ENCODE measurements at regions not wholly inside any gene's neighbourhood (a gene's known extent, or its start where the extent isn't known, plus 50 kb on each side); places are given as distances from the start of the nearest gene placed in this dataset.

DNA sequence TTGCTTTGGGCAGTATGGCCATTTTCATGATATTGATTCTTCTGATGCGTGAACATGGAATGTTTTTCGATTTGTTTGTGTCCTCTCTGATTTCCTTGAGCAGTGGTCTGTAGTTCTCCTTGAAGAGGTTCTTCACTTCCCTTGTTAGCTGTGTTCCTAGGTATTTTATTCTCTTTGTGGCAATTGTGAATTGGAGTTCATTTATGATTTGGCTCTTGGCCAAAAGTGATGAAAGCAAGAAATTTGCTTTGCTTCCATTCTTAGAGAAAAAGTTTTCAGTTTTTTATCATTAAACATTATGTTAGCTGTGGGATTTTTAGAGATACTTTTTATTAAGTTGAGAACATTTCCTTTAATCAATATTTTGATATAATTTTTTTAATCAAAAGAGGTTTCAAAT lies 203.5 kb downstream of the TAF11L14 start:
- no peak overlapping the region for H3K4me3 ChIP-seq
- H3K9me3 ChIP-seq (replicated peaks; ENCODE audit: control insufficient read depth, insufficient read depth, low read depth, low read length) = no peaks in the 10 kb centered on the region
- ChIA-PET POLR2A (no interaction called here), CTCF (ENCODE audit: low intra/inter-chr PET ratio) (no interaction called here)
- no peak overlapping the region for H3K9ac ChIP-seq (ENCODE audit: insufficient read depth in 1 of 2, low read depth in 2 of 2, low read length in 2 of 2)
- intact Hi-C loops (cut with micrococcal nuclease) = no loop called here
- H3K27ac ChIP-seq (ENCODE audit: extremely low read depth, low read depth, low read length) = no peak overlapping the region
- no peaks in the 10 kb centered on the region for H4K20me1 ChIP-seq (replicated peaks; ENCODE audit: control insufficient read depth, insufficient read depth, low read length)
- 3% methylated on average over 2 of the region's 2 CpGs for WGBS (ENCODE audit: insufficient coverage, low coverage, missing lambda C conversion rate)
- H2AFZ ChIP-seq (ENCODE audit: low read depth, low read length) = no peak overlapping the region
- no peaks in the 10 kb centered on the region for H3K79me2 ChIP-seq (ENCODE audit: control insufficient read depth, insufficient read depth, low read length)
- BruUV-seq (replicated peaks) = no TSS peak
- no peaks in the 10 kb centered on the region for H3K9me1 ChIP-seq (ENCODE audit: control insufficient read depth, insufficient read depth, low read length)
- DNase-seq (ENCODE audit: extremely low read depth in 1 of 4, low spot score in 3 of 4) = no peak
- H3K4me2 ChIP-seq (ENCODE audit: insufficient read depth, low read length) = no peak overlapping the region
- no peak for FAIRE-seq
- TF ChIP-seq NFIX (CRISPR knock-in tag; IDR thresholded peaks at IDR 0.05; ENCODE audit: low read depth) (peak; percentile 59), NFIC (IDR thresholded peaks at IDR 0.05) (peak; percentile 76), RBM14 (IDR thresholded peaks at IDR 0.05; ENCODE audit: borderline replicate concordance, insufficient read depth, low read depth, low read length) (no peak)
- in situ Hi-C loops (cut with MboI) = no loop called here
- H3K4me1 ChIP-seq (replicated peaks in 1 of 2; ENCODE audit: control insufficient read depth in 2 of 2, insufficient read depth in 2 of 2, low read length in 2 of 2) = no peaks in the 10 kb centered on the region
- H3K36me3 ChIP-seq (ENCODE audit: control insufficient read depth, insufficient read depth, low read length) = no peaks in the 10 kb centered on the region
- no peak for ATAC-seq
- no peaks in the 10 kb centered on the region for H3K27me3 ChIP-seq (ENCODE audit: control insufficient read depth in 2 of 2, insufficient read depth in 2 of 2, low read length in 2 of 2)

DNA sequence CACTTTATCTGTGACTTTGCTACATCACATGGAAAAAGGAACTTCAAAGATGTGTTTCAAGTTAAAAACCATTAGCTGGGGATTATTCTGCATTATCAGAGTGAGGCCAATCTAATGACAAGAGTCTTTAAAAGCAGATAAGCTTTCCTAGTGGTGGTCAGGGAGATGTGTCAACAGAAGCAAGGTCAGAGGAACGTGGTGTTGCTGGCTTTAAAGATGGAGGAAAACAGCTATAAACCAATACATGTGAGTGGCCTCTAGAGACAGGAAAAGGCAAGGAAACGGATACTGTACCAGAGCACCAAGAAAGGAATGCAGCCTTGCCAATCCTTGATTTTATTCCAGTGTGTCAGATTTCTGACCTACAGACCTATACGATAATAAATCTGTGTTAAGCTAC lies 204.2 kb downstream of the TAF11L14 start:
- Histone ChIP-seq H3K4me2 (ENCODE audit: insufficient read depth, low read length) (no peak overlapping the region), H4K20me1 (replicated peaks; ENCODE audit: control insufficient read depth, insufficient read depth, low read length) (no peaks in the 10 kb centered on the region), H3K9me1 (ENCODE audit: control insufficient read depth, insufficient read depth, low read length) (no peaks in the 10 kb centered on the region), H3K27ac (ENCODE audit: extremely low read depth, low read depth, low read length) (no peak overlapping the region), H3K9ac (ENCODE audit: insufficient read depth in 1 of 2, low read depth in 2 of 2, low read length in 2 of 2) (no peak overlapping the region), H3K4me1 (replicated peaks in 1 of 2; ENCODE audit: control insufficient read depth in 2 of 2, insufficient read depth in 2 of 2, low read length in 2 of 2) (no peaks in the 10 kb centered on the region), H3K36me3 (ENCODE audit: control insufficient read depth, insufficient read depth, low read length) (no peaks in the 10 kb centered on the region), H3K79me2 (ENCODE audit: control insufficient read depth, insufficient read depth, low read length) (no peaks in the 10 kb centered on the region), H2AFZ (ENCODE audit: low read depth, low read length) (no peak overlapping the region), H3K9me3 (replicated peaks; ENCODE audit: control insufficient read depth, insufficient read depth, low read depth, low read length) (no peaks in the 10 kb centered on the region), H3K27me3 (ENCODE audit: control insufficient read depth in 2 of 2, insufficient read depth in 2 of 2, low read length in 2 of 2) (no peaks in the 10 kb centered on the region), H3K4me3 (no peak overlapping the region)
- FAIRE-seq (no peak), ATAC-seq (no peak), DNase-seq (ENCODE audit: extremely low read depth in 1 of 4, low spot score in 3 of 4) (no peak)
- 0% methylated on average over 3 of the region's 3 CpGs for WGBS (ENCODE audit: insufficient coverage, low coverage, missing lambda C conversion rate)
- in situ Hi-C loops (cut with MboI) (no loop called here), intact Hi-C loops (cut with micrococcal nuclease) (no loop called here)
- ChIA-PET CTCF (ENCODE audit: low intra/inter-chr PET ratio) (no interaction called here), POLR2A (interaction anchor here (0.7 kb wide), 1 partner anchor 32 kb away, joined by 3 read pairs; no protein-coding TSS in a partner anchor)
- BruUV-seq (replicated peaks) = no TSS peak
- TF ChIP-seq ZNF778 (CRISPR knock-in tag; IDR thresholded peaks at IDR 0.05) (no peak), RBM25 (IDR thresholded peaks at IDR 0.05; ENCODE audit: low read depth, low read length, severe bottlenecking) (no peak), ZNF232 (CRISPR knock-in tag; IDR thresholded peaks at IDR 0.05) (no peak), ZNF76 (CRISPR knock-in tag; IDR thresholded peaks at IDR 0.05; ENCODE audit: borderline replicate concordance) (no peak), CBX2 (IDR thresholded peaks at IDR 0.05; ENCODE audit: insufficient read depth, low read length, poor library complexity, severe bottlenecking) (no peak), MEF2D (tag; conservative IDR thresholded peaks at IDR 0.05; ENCODE audit: low read depth) (no peak)
- TF ChIP-seq, protein P1, sequence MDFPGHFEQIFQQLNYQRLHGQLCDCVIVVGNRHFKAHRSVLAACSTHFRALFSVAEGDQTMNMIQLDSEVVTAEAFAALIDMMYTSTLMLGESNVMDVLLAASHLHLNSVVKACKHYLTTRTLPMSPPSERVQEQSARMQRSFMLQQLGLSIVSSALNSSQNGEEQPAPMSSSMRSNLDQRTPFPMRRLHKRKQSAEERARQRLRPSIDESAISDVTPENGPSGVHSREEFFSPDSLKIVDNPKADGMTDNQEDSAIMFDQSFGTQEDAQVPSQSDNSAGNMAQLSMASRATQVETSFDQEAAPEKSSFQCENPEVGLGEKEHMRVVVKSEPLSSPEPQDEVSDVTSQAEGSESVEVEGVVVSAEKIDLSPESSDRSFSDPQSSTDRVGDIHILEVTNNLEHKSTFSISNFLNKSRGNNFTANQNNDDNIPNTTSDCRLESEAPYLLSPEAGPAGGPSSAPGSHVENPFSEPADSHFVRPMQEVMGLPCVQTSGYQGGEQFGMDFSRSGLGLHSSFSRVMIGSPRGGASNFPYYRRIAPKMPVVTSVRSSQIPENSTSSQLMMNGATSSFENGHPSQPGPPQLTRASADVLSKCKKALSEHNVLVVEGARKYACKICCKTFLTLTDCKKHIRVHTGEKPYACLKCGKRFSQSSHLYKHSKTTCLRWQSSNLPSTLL (IDR thresholded peaks at IDR 0.05) = no peak
- TF ChIP-seq, protein P2, sequence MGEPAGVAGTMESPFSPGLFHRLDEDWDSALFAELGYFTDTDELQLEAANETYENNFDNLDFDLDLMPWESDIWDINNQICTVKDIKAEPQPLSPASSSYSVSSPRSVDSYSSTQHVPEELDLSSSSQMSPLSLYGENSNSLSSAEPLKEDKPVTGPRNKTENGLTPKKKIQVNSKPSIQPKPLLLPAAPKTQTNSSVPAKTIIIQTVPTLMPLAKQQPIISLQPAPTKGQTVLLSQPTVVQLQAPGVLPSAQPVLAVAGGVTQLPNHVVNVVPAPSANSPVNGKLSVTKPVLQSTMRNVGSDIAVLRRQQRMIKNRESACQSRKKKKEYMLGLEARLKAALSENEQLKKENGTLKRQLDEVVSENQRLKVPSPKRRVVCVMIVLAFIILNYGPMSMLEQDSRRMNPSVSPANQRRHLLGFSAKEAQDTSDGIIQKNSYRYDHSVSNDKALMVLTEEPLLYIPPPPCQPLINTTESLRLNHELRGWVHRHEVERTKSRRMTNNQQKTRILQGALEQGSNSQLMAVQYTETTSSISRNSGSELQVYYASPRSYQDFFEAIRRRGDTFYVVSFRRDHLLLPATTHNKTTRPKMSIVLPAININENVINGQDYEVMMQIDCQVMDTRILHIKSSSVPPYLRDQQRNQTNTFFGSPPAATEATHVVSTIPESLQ (CRISPR knock-in tag; IDR thresholded peaks at IDR 0.05) = no peak
- TF ChIP-seq, protein P3, sequence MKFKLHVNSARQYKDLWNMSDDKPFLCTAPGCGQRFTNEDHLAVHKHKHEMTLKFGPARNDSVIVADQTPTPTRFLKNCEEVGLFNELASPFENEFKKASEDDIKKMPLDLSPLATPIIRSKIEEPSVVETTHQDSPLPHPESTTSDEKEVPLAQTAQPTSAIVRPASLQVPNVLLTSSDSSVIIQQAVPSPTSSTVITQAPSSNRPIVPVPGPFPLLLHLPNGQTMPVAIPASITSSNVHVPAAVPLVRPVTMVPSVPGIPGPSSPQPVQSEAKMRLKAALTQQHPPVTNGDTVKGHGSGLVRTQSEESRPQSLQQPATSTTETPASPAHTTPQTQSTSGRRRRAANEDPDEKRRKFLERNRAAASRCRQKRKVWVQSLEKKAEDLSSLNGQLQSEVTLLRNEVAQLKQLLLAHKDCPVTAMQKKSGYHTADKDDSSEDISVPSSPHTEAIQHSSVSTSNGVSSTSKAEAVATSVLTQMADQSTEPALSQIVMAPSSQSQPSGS (CRISPR knock-in tag; IDR thresholded peaks at IDR 0.05) = no peak
